IMR-90 (cell line): ENCODE measurements at regions not wholly inside any gene's neighbourhood (a gene's known extent, or its start where the extent isn't known, plus 50 kb on each side); places are given as distances from the start of the nearest gene placed in this dataset.

Source experiments
- BHLHE40 ChIP-seq: fragments of 150-350 bp; IDR thresholded peaks from 2 replicates; pipeline ENCODE4 v1.6.1; 2016; ENCODE audit warnings: mild to moderate bottlenecking, low read depth, low read length
- CTCF ChIP-seq: conservative IDR thresholded peaks from 2 replicates; pipeline ENCODE4 v1.5.1; 2012; ENCODE audit warnings: mild to moderate bottlenecking, low read depth, low read length, improper control_type of control experiment
- POLR2A ChIP-seq: IDR thresholded peaks from 2 replicates; pipeline ENCODE4 v1.6.1; 2012; ENCODE audit warnings: mild to moderate bottlenecking, low read depth, low read length

- no peak for TF ChIP-seq POLR2A
- no peak for TF ChIP-seq CTCF
- TF ChIP-seq BHLHE40: no peak
Measured at GRCh38 chr5:82509762-82510161, 231.6 kb upstream of the RPS23 start.
